ENCODE measurements at regions not wholly inside any gene's neighbourhood (a gene's known extent, or its start where the extent isn't known, plus 50 kb on each side); places are given as distances from the start of the nearest gene placed in this dataset.

DNA sequence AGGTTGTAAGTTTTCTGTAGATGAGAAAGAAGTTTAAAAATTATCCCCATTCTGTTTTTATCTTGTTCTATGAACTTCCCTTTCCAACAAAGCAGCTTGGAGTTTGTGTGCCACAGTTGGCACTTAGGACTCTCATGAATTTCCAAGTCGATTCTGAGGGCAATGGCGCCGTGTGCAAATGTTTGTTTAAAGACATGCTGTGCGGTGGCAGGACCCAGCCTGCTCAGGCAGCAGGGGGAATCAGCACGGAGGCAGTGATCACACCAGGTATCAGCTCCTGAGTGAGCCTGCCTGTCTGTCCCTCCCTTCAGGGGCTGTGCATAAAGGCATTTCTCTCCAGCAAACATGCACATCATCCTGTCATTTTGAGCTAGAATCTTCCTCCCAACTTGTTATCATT lies 109.8 kb upstream of the WDR11 start:
- H3K9me3 ChIP-seq, result no peaks in the 10 kb centered on the region
- no TSS peak for BruUV-seq (replicated peaks)
- no peak for DNase-seq
- no peaks in the 10 kb centered on the region for H3K36me3 Mint-ChIP-seq (ENCODE audit: insufficient read depth, unreplicated experiment)
- no peaks in the 10 kb centered on the region for H3K9me3 Mint-ChIP-seq (ENCODE audit: unreplicated experiment)
- H3K27me3 ChIP-seq (replicated peaks; ENCODE audit: control insufficient read depth, insufficient read depth, low read length), result no peaks in the 10 kb centered on the region; the same call in 1 of the 2 replicates
- H3K4me1 ChIP-seq, result no peaks in the 10 kb centered on the region
- ChIA-PET POLR2A (no interaction called here), CTCF (no interaction called here)
- TF ChIP-seq, protein P1, sequence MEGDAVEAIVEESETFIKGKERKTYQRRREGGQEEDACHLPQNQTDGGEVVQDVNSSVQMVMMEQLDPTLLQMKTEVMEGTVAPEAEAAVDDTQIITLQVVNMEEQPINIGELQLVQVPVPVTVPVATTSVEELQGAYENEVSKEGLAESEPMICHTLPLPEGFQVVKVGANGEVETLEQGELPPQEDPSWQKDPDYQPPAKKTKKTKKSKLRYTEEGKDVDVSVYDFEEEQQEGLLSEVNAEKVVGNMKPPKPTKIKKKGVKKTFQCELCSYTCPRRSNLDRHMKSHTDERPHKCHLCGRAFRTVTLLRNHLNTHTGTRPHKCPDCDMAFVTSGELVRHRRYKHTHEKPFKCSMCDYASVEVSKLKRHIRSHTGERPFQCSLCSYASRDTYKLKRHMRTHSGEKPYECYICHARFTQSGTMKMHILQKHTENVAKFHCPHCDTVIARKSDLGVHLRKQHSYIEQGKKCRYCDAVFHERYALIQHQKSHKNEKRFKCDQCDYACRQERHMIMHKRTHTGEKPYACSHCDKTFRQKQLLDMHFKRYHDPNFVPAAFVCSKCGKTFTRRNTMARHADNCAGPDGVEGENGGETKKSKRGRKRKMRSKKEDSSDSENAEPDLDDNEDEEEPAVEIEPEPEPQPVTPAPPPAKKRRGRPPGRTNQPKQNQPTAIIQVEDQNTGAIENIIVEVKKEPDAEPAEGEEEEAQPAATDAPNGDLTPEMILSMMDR (IDR thresholded peaks at IDR 0.05; ENCODE audit: insufficient read depth in 1 of 2, low read depth in 1 of 2, low read length in 1 of 2, severe bottlenecking in 1 of 2, unreplicated experiment in 1 of 2), result no peak
- H3K4me1 Mint-ChIP-seq (ENCODE audit: low read depth, unreplicated experiment), result no peaks in the 10 kb centered on the region
- H3K4me3 Mint-ChIP-seq (ENCODE audit: unreplicated experiment), result no peak overlapping the region
- peaks cover 32% of the 10 kb centered on the region for H3K27me3 Mint-ChIP-seq (ENCODE audit: insufficient read depth, unreplicated experiment)
- H3K36me3 ChIP-seq (ENCODE audit: control insufficient read depth, insufficient read depth, low read length), result no peaks in the 10 kb centered on the region
- H3K27ac Mint-ChIP-seq (ENCODE audit: unreplicated experiment), result no peak overlapping the region
- intact Hi-C loops (cut with micrococcal nuclease; ENCODE audit: unreplicated experiment), result no loop called here
- no peak overlapping the region for H3K4me3 ChIP-seq (ENCODE audit: low read depth, low read length)

DNA sequence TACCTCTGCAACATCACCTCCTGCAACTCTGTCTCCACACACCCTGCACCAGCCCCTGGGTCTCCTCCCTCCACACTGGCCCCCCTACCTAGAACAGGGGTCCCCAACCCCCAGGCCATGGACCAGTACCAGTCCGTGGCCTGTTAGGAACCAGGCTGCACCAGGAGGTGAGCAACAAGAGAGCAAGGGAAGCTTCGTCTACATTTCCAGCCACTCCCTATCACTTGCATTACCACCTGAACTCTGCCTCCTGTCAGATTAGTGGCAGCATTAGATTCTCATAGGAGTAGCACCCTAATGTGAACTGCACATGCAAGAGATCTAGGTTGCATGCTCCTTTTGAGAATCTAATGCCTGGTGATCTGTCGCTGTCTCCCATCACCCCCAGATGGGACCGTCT lies 108.8 kb upstream of the WDR11 start:
- Mint-ChIP-seq H3K9me3 (ENCODE audit: unreplicated experiment) (no peaks in the 10 kb centered on the region), H3K27me3 (ENCODE audit: insufficient read depth, unreplicated experiment) (peaks cover 38% of the 10 kb centered on the region), H3K36me3 (ENCODE audit: insufficient read depth, unreplicated experiment) (no peaks in the 10 kb centered on the region), H3K4me3 (ENCODE audit: unreplicated experiment) (no peak overlapping the region), H3K4me1 (ENCODE audit: low read depth, unreplicated experiment) (no peaks in the 10 kb centered on the region), H3K27ac (ENCODE audit: unreplicated experiment) (no peak overlapping the region)
- TF ChIP-seq, protein P1 (IDR thresholded peaks at IDR 0.05; ENCODE audit: insufficient read depth in 1 of 2, low read depth in 1 of 2, low read length in 1 of 2, severe bottlenecking in 1 of 2, unreplicated experiment in 1 of 2), result no peak
- intact Hi-C loops (cut with micrococcal nuclease; ENCODE audit: unreplicated experiment), result no loop called here
- CTCF ChIA-PET, result no interaction called here
- no peak for DNase-seq
- Histone ChIP-seq H3K27me3 (replicated peaks; ENCODE audit: control insufficient read depth, insufficient read depth, low read length) (no peaks in the 10 kb centered on the region; the same call in 1 of the 2 replicates), H3K36me3 (ENCODE audit: control insufficient read depth, insufficient read depth, low read length) (no peaks in the 10 kb centered on the region), H3K9me3 (no peaks in the 10 kb centered on the region), H3K4me1 (no peaks in the 10 kb centered on the region), H3K4me3 (ENCODE audit: low read depth, low read length) (no peak overlapping the region)
- POLR2A ChIA-PET, result no interaction called here
- no TSS peak for BruUV-seq (replicated peaks)

DNA sequence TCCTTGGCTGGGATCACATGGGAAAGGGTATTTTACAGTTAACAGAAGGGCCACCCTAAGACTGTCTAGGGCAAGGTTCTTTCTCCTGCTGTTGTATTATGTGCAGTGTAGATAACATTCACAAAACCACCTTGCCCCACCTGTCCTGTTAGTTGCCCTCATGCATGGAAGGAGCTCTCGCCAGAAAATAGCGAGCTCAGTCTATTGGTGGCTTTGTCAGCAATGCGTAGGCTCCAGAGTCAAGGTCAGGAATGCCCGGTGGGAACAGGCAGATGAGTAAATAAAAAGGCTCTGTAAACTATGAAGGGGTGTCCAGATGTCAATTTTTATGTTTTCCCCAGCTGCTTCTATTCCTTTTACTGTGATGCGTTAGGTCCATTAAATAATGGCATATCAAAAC lies 107.1 kb upstream of the WDR11 start:
- BruUV-seq (replicated peaks), result no TSS peak
- no peaks in the 10 kb centered on the region for H3K9me3 ChIP-seq
- TF ChIP-seq, protein P1 (IDR thresholded peaks at IDR 0.05; ENCODE audit: insufficient read depth in 1 of 2, low read depth in 1 of 2, low read length in 1 of 2, severe bottlenecking in 1 of 2, unreplicated experiment in 1 of 2), result no peak
- intact Hi-C loops (cut with micrococcal nuclease; ENCODE audit: unreplicated experiment), result no loop called here
- no peak overlapping the region for H3K4me3 ChIP-seq (ENCODE audit: low read depth, low read length)
- ChIA-PET CTCF (no interaction called here), POLR2A (no interaction called here)
- no peak overlapping the region for H3K4me3 Mint-ChIP-seq (ENCODE audit: unreplicated experiment)
- no peaks in the 10 kb centered on the region for H3K4me1 Mint-ChIP-seq (ENCODE audit: low read depth, unreplicated experiment)
- H3K36me3 Mint-ChIP-seq (ENCODE audit: insufficient read depth, unreplicated experiment), result no peaks in the 10 kb centered on the region
- no peak for DNase-seq
- H3K27ac Mint-ChIP-seq (ENCODE audit: unreplicated experiment), result no peak overlapping the region
- no peaks in the 10 kb centered on the region for H3K36me3 ChIP-seq (ENCODE audit: control insufficient read depth, insufficient read depth, low read length)
- H3K4me1 ChIP-seq, result no peaks in the 10 kb centered on the region
- no peaks in the 10 kb centered on the region for H3K9me3 Mint-ChIP-seq (ENCODE audit: unreplicated experiment)
- no peaks in the 10 kb centered on the region; the same call in 1 of the 2 replicates for H3K27me3 ChIP-seq (replicated peaks; ENCODE audit: control insufficient read depth, insufficient read depth, low read length)
- H3K27me3 Mint-ChIP-seq (ENCODE audit: insufficient read depth, unreplicated experiment), result peaks cover 45% of the 10 kb centered on the region

Measured in Caco-2 (cell line).